Dedifferentiated amniotic fluid mesenchymal stem cell (primary cell): ENCODE measurements at regions not wholly inside any gene's neighbourhood (a gene's known extent, or its start where the extent isn't known, plus 50 kb on each side); places are given as distances from the start of the nearest gene placed in this dataset.

Source experiments
- DNase-seq: peaks from one replicate; pipeline ENCODE4 v3.0.0-alpha.2; 2016; ENCODE audit errors: extremely low spot score

DNA sequence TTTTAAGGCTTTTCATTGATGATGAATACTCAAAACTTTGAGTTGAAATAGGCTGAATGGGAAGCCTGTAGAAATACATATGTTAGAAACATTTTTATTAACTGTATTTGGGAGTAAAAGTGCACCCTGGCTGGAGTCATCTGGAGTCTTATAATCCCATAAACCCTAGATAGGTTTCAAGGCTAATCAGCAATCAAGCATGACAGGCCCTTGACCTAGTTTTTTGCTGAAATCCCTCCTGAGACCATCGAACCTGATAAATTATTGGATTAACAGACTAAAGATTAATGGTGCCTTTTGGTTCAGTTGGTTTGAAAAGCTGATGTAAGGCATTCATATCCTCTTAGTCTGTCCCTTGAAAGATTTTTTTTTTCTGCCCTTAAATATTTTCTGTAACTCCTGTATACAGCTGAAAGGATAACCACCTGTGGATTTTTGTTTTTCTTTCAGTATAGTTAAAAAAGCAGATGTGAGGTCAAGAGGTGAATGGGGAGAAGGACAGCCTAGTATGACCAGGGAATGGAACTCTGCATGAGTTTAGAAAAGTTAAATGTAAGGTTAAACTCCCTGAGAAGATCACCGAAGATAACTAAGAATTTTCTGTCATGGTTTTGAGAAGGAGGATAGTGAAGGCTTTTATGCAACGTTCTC is 69.4 kb upstream of the STXBP5L start:
- DNase-seq: no peak

GRCh38 chr3:120839120-120839519 is 68.9 kb upstream of the STXBP5L start:
- no peak for DNase-seq

DNA sequence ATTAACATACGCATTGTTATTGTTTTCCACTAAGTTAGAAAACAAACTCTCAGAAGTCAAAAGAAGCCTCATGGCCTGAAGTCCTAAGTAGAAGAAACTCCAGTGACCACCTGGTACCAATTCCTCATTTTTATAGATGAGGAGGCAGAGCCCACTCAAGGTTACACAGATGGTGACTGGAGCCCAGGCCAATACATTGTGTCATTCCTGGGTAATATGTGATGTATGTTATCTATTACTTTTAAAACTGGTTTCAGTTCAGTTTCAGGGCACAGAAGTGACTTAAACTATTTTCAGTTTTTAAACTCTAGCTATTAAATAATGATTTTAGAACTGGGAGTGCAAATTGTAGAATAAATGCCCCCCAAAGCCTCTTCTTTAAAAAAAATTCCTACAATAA is 66.7 kb upstream of the STXBP5L start:
- no peak for DNase-seq

GRCh38 chr3:120846073-120846472 is 61.9 kb upstream of the STXBP5L start:
- no peak for DNase-seq

GRCh38 chr3:120848503-120848902 is 59.5 kb upstream of the STXBP5L start:
- no peak for DNase-seq

DNA sequence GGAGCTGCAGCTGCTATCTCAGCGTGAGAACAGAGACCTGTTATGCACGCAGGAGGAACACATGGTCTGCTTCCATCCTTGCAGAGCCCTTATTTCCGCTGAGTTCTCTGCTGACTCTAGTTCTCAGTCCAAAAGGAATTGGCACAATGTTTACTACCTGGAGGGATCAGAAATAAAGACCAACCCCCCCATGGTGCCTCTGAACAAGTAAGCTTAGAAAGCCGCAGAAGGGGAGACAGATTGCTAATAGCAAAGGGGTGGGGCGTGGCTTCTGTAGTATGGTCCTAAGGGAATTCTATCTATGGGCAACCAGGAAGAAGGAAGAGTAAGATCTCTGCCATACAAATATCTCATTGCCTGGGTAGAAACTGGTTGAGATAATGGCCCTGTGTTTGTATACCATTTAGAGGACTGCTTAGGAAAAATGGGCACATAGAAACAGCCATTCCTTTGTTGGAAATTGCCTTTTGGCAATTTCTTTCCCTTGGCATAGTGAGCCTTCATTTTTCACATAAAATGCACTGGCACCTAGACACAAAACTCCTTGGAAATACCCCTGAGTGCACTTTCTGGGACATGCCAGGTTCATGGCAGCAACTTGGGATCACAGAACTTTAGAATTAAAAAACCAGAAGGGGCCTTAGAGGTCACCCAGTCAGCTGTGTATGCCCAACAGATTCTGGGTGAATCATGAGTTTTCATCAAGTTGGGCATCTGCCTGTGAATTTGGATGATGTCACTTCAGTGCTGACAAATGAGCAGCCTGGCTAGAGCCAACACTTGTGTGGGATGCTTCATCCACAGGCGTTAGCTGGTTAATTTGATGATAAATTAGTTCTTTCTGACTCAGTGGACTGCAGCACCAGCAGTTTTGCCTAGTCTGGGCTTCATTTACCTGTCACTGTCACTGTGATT is 57.4 kb upstream of the STXBP5L start:
- DNase-seq: no peak

DNA sequence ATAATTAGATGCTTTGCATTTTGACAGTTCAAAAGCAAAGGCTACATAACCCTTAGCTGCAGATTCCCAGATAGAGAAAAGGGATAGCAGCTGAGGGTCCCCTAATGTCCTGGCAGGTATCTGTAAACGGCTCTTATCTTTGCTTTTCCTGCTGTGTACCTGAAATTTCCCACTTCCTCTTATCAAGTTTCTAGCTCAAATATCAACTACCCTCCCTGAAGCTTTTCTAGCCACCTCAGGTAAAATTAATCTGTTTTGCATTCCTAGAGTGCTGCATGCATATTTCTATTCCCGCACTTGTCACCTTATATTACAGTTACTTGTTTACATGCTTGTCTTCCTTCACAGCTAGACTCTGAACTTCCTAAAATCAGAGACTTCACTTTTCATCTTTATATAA is 55.6 kb upstream of the STXBP5L start:
- no peak for DNase-seq

- DNase-seq: no peak
Measured at GRCh38 chr3:120853416-120853815, 54.6 kb upstream of the STXBP5L start.

GRCh38 chr3:120854908-120855526 is 53.0 kb upstream of the STXBP5L start:
- no peak for DNase-seq

GRCh38 chr3:120855665-120856437 is 52.2 kb upstream of the STXBP5L start:
- peak; percentile 31 for DNase-seq
